Activated T-cell treated with anti-CD3 and anti-CD28 coated beads, Interleukin-2, amount 50 U/mL, for 24 hours (primary cell): ENCODE measurements at regions not wholly inside any gene's neighbourhood (a gene's known extent, or its start where the extent isn't known, plus 50 kb on each side); places are given as distances from the start of the nearest gene placed in this dataset.
"Not testable (repeated sequence)": the region's sequence is repeated elsewhere in the genome, so short reads cannot be mapped to it uniquely, and the experiment has no call there.

Experiments
- DNase-seq: peaks from one replicate; pipeline ENCODE4 v3.0.0-alpha.2; 2020
- H3K27ac Mint-ChIP-seq: 2 replicates; pipeline ENCODE4 v1.8.0; 2020; ENCODE audit warnings: mild to moderate bottlenecking, mixed read lengths
- H3K27me3 Mint-ChIP-seq: 2 replicates; pipeline ENCODE4 v1.8.0; 2020; ENCODE audit warnings: mixed read lengths
- H3K36me3 Mint-ChIP-seq: 2 replicates; pipeline ENCODE4 v1.8.0; 2020; ENCODE audit warnings: low read depth, mixed read lengths
- H3K4me1 Mint-ChIP-seq: 2 replicates; pipeline ENCODE4 v1.8.0; 2020; ENCODE audit warnings: low read depth, mixed read lengths
- H3K4me3 Mint-ChIP-seq: 2 replicates; pipeline ENCODE4 v1.8.0; 2020; ENCODE audit warnings: mild to moderate bottlenecking, moderate library complexity, mixed read lengths
- H3K9me3 Mint-ChIP-seq: 2 replicates; pipeline ENCODE4 v1.8.0; 2020; ENCODE audit warnings: mixed read lengths

- DNase-seq: no peak
- Mint-ChIP-seq H3K4me3 (no peak overlapping the region), H3K27ac (no peak overlapping the region), H3K4me1 (no peaks in the 10 kb centered on the region), H3K9me3 (no peaks in the 10 kb centered on the region), H3K36me3 (no peaks in the 10 kb centered on the region), H3K27me3 (peaks cover 17% of the 10 kb centered on the region)
Observed at GRCh38 chr11:96483374-96483955, 93.7 kb downstream of the JRKL start.

- no peak overlapping the region for H3K27ac Mint-ChIP-seq
- H3K4me1 Mint-ChIP-seq: no peaks in the 10 kb centered on the region
- H3K9me3 Mint-ChIP-seq: no peaks in the 10 kb centered on the region
- H3K36me3 Mint-ChIP-seq: no peaks in the 10 kb centered on the region
- peaks cover 23% of the 10 kb centered on the region for H3K27me3 Mint-ChIP-seq
- no peak for DNase-seq
- H3K4me3 Mint-ChIP-seq: no peak overlapping the region
Observed at GRCh38 chr11:96484361-96484760, 94.5 kb downstream of the JRKL start.

- DNase-seq: no peak
- Mint-ChIP-seq H3K27ac (no peak overlapping the region), H3K36me3 (no peaks in the 10 kb centered on the region), H3K4me1 (no peaks in the 10 kb centered on the region), H3K27me3 (peaks cover 34% of the 10 kb centered on the region), H3K9me3 (no peaks in the 10 kb centered on the region), H3K4me3 (no peak overlapping the region)
Observed at GRCh38 chr11:96486890-96487611, 97.2 kb downstream of the JRKL start.

- not testable (repeated sequence) for H3K4me3 Mint-ChIP-seq, H3K36me3 Mint-ChIP-seq, H3K4me1 Mint-ChIP-seq, DNase-seq, H3K27ac Mint-ChIP-seq, H3K9me3 Mint-ChIP-seq
- H3K27me3 Mint-ChIP-seq: peaks cover 34% of the 10 kb centered on the region
Observed at GRCh38 chr11:96488911-96489310, 99.1 kb downstream of the JRKL start.

GRCh38 chr11:96500440-96500839 is 110.6 kb downstream of the JRKL start:
- Mint-ChIP-seq H3K27me3 (no peaks in the 10 kb centered on the region), H3K9me3 (no peaks in the 10 kb centered on the region), H3K27ac (no peak overlapping the region), H3K4me3 (no peak overlapping the region), H3K36me3 (no peaks in the 10 kb centered on the region), H3K4me1 (no peaks in the 10 kb centered on the region)
- DNase-seq: no peak

- no peaks in the 10 kb centered on the region for H3K9me3 Mint-ChIP-seq
- no peak for DNase-seq
- H3K4me1 Mint-ChIP-seq: no peaks in the 10 kb centered on the region
- no peaks in the 10 kb centered on the region for H3K36me3 Mint-ChIP-seq
- no peak overlapping the region for H3K4me3 Mint-ChIP-seq
- H3K27ac Mint-ChIP-seq: no peak overlapping the region
- no peaks in the 10 kb centered on the region for H3K27me3 Mint-ChIP-seq
Observed at GRCh38 chr11:96506041-96506440, 116.2 kb downstream of the JRKL start.

- H3K4me1 Mint-ChIP-seq: no peaks in the 10 kb centered on the region
- DNase-seq: no peak
- H3K27ac Mint-ChIP-seq: no peak overlapping the region
- H3K27me3 Mint-ChIP-seq: no peaks in the 10 kb centered on the region
- H3K36me3 Mint-ChIP-seq: no peaks in the 10 kb centered on the region
- no peaks in the 10 kb centered on the region for H3K9me3 Mint-ChIP-seq
- no peak overlapping the region for H3K4me3 Mint-ChIP-seq
Observed at GRCh38 chr11:96506953-96507354, 117.1 kb downstream of the JRKL start.

- no peak for DNase-seq
- Mint-ChIP-seq H3K27me3 (no peaks in the 10 kb centered on the region), H3K9me3 (no peaks in the 10 kb centered on the region), H3K4me1 (no peaks in the 10 kb centered on the region), H3K27ac (no peak overlapping the region), H3K36me3 (no peaks in the 10 kb centered on the region), H3K4me3 (no peak overlapping the region)
Observed at GRCh38 chr11:96508861-96509260, 119.0 kb downstream of the JRKL start.

GRCh38 chr11:96520939-96521338 is 131.1 kb downstream of the JRKL start:
- Mint-ChIP-seq H3K27me3 (no peaks in the 10 kb centered on the region), H3K36me3 (no peaks in the 10 kb centered on the region), H3K4me1 (no peaks in the 10 kb centered on the region), H3K4me3 (no peak overlapping the region), H3K27ac (no peak overlapping the region), H3K9me3 (peaks cover 2% of the 10 kb centered on the region)
- DNase-seq: no peak

- DNase-seq: no peak
- H3K27me3 Mint-ChIP-seq: peaks cover 4% of the 10 kb centered on the region
- H3K36me3 Mint-ChIP-seq: no peaks in the 10 kb centered on the region
- no peak overlapping the region for H3K27ac Mint-ChIP-seq
- H3K4me1 Mint-ChIP-seq: no peaks in the 10 kb centered on the region
- peaks cover 2% of the 10 kb centered on the region for H3K9me3 Mint-ChIP-seq
- H3K4me3 Mint-ChIP-seq: no peak overlapping the region
Observed at GRCh38 chr11:96523656-96524055, 133.8 kb downstream of the JRKL start.

- Mint-ChIP-seq H3K4me1 (no peaks in the 10 kb centered on the region), H3K27me3 (peaks cover 4% of the 10 kb centered on the region), H3K9me3 (peaks cover 6% of the 10 kb centered on the region), H3K27ac (no peak overlapping the region), H3K4me3 (no peak overlapping the region), H3K36me3 (no peaks in the 10 kb centered on the region)
- DNase-seq: no peak
Observed at GRCh38 chr11:96524475-96524874, 134.7 kb downstream of the JRKL start.

- no peaks in the 10 kb centered on the region for H3K36me3 Mint-ChIP-seq
- H3K9me3 Mint-ChIP-seq: peaks cover 12% of the 10 kb centered on the region
- no peak overlapping the region for H3K4me3 Mint-ChIP-seq
- no peaks in the 10 kb centered on the region for H3K4me1 Mint-ChIP-seq
- no peak overlapping the region for H3K27ac Mint-ChIP-seq
- peaks cover 4% of the 10 kb centered on the region for H3K27me3 Mint-ChIP-seq
- DNase-seq: no peak
Observed at GRCh38 chr11:96530473-96530872, 140.7 kb downstream of the JRKL start.

GRCh38 chr11:96538104-96538503 is 148.3 kb downstream of the JRKL start:
- Mint-ChIP-seq H3K27me3 (no peaks in the 10 kb centered on the region), H3K36me3 (no peaks in the 10 kb centered on the region), H3K4me3 (no peak overlapping the region), H3K4me1 (no peaks in the 10 kb centered on the region), H3K9me3 (peaks cover 5% of the 10 kb centered on the region), H3K27ac (no peak overlapping the region)
- DNase-seq: no peak

- Mint-ChIP-seq H3K9me3 (no peaks in the 10 kb centered on the region), H3K36me3 (no peaks in the 10 kb centered on the region), H3K27ac (no peak overlapping the region), H3K4me1 (no peaks in the 10 kb centered on the region), H3K4me3 (no peak overlapping the region), H3K27me3 (no peaks in the 10 kb centered on the region)
- DNase-seq: no peak
Observed at GRCh38 chr11:96538622-96539021, 148.8 kb downstream of the JRKL start.

GRCh38 chr11:96540875-96541274 is 151.1 kb downstream of the JRKL start:
- Mint-ChIP-seq H3K4me3 (no peak overlapping the region), H3K27ac (no peak overlapping the region), H3K36me3 (no peaks in the 10 kb centered on the region), H3K9me3 (no peaks in the 10 kb centered on the region), H3K27me3 (peaks cover 3% of the 10 kb centered on the region), H3K4me1 (no peaks in the 10 kb centered on the region)
- no peak for DNase-seq
